Neural cell (in vitro differentiated cells): ENCODE measurements at regions not wholly inside any gene's neighbourhood (a gene's known extent, or its start where the extent isn't known, plus 50 kb on each side); places are given as distances from the start of the nearest gene placed in this dataset.

ENCODE experiments used
- H2AFZ ChIP-seq: fragments of 200-600, 300-800 bp; sonication (generic), shearing (Covaris generic); 2 replicates; pipeline ENCODE4 v1.6.0; 2014; ENCODE audit warnings: low read depth, mild to moderate bottlenecking, antibody characterized with exemption, low read length, moderate library complexity
- H3F3A ChIP-seq: fragments of 200-600 bp; shearing (Covaris generic); 2 replicates; pipeline ENCODE4 v1.6.1; 2016; ENCODE audit warnings: mild to moderate bottlenecking, moderate library complexity, mixed read lengths, antibody characterized with exemption, low read length; ENCODE audit not compliant: insufficient read depth, poor library complexity, severe bottlenecking
- H3K27ac ChIP-seq: fragments of 200-600, 300-800 bp; sonication (generic), shearing (Covaris generic); 2 replicates; pipeline ENCODE4 v1.5.1; 2014; ENCODE audit warnings: mild to moderate bottlenecking, low read length, moderate library complexity
- H3K27me3 ChIP-seq: fragments of 300-800, 200-600 bp; sonication (generic), shearing (Covaris generic); 2 replicates; pipeline ENCODE4 v1.6.0; 2014; ENCODE audit warnings: mild to moderate bottlenecking, low read depth, low read length, moderate library complexity; ENCODE audit not compliant: insufficient read depth
- H3K36me3 ChIP-seq: fragments of 300-800, 200-600 bp; sonication (generic), shearing (Covaris generic); 2 replicates; pipeline ENCODE4 v1.5.1; 2014; ENCODE audit warnings: mild to moderate bottlenecking, antibody characterized with exemption, low read length, moderate library complexity; ENCODE audit not compliant: insufficient read depth
- H3K4me2 ChIP-seq: fragments of 300-800, 200-600 bp; sonication (generic), shearing (Covaris generic); 2 replicates; pipeline ENCODE4 v1.6.0; 2014; ENCODE audit warnings: mild to moderate bottlenecking, low read length
- H3K4me3 ChIP-seq: fragments of 300-800, 200-600 bp; sonication (generic), shearing (Covaris generic); 2 replicates; pipeline ENCODE4 v1.5.1; 2014; ENCODE audit warnings: mild to moderate bottlenecking, low read length, moderate library complexity
- H3K79me2 ChIP-seq: fragments of 200-600 bp; shearing (Covaris generic); replicated peaks from 2 replicates; pipeline ENCODE4 v1.6.0; 2014; ENCODE audit warnings: mild to moderate bottlenecking, low read length, moderate library complexity; ENCODE audit not compliant: insufficient read depth
- H3K9ac ChIP-seq: fragments of 300-800, 200-600 bp; sonication (generic), shearing (Covaris generic); 2 replicates; pipeline ENCODE4 v1.6.1; 2016; ENCODE audit warnings: mild to moderate bottlenecking, low read length, mixed read lengths
- H3K9me2 ChIP-seq: fragments of 200-600 bp; shearing (Covaris generic); 2 replicates; pipeline ENCODE4 v1.6.1; 2016; ENCODE audit warnings: mild to moderate bottlenecking, low read length, mixed read lengths; ENCODE audit not compliant: insufficient read depth
- H3K9me3 ChIP-seq: fragments of 200-600, 300-800 bp; sonication (generic), shearing (Covaris generic); 2 replicates; pipeline ENCODE4 v1.6.1; 2016; ENCODE audit warnings: mild to moderate bottlenecking, mixed run types, low read length, moderate library complexity, mixed read lengths
- H4K20me1 ChIP-seq: fragments of 200-600 bp; shearing (Covaris generic); 2 replicates; pipeline ENCODE4 v1.6.1; 2016; ENCODE audit warnings: mild to moderate bottlenecking, mixed run types; ENCODE audit not compliant: insufficient read depth
- CTCF ChIP-seq: fragments of 450-650 bp; IDR thresholded peaks from 2 replicates; pipeline ENCODE4 v1.5.1; 2014; ENCODE audit warnings: antibody characterized with exemption, mild to moderate bottlenecking, moderate library complexity; ENCODE audit not compliant: poor library complexity, severe bottlenecking
- EP300 ChIP-seq: fragments of 450-650 bp; conservative IDR thresholded peaks from 2 replicates; pipeline ENCODE4 v1.6.1; 2014; ENCODE audit warnings: antibody characterized with exemption, mild to moderate bottlenecking, moderate library complexity; ENCODE audit not compliant: poor library complexity, severe bottlenecking
- EZH2 ChIP-seq: fragments of 200-600, 300-800 bp; shearing (Covaris generic), sonication (generic); IDR thresholded peaks from 2 replicates; pipeline ENCODE4 v1.6.1; 2014; ENCODE audit warnings: antibody characterized with exemption, low read length, borderline replicate concordance, mild to moderate bottlenecking; ENCODE audit not compliant: insufficient read depth, poor library complexity, severe bottlenecking
- MXI1 ChIP-seq: fragments of 450-650 bp; conservative IDR thresholded peaks from 2 replicates; pipeline ENCODE4 v1.6.1; 2014; ENCODE audit warnings: antibody characterized with exemption, mild to moderate bottlenecking; ENCODE audit not compliant: poor library complexity, severe bottlenecking
- POLR2AphosphoS5 ChIP-seq: IDR thresholded peaks from 2 replicates; pipeline ENCODE4 v1.6.1; 2012
- RAD21 ChIP-seq: fragments of 450-650 bp; conservative IDR thresholded peaks from 2 replicates; pipeline ENCODE4 v1.6.1; 2014; ENCODE audit warnings: antibody characterized with exemption, mild to moderate bottlenecking, moderate library complexity
- REST ChIP-seq: IDR thresholded peaks from 2 replicates; pipeline ENCODE4 v1.6.1; 2012; ENCODE audit warnings: borderline replicate concordance
- SMC3 ChIP-seq: fragments of 450-650 bp; conservative IDR thresholded peaks from 2 replicates; pipeline ENCODE4 v1.6.1; 2014; ENCODE audit warnings: antibody characterized with exemption, mild to moderate bottlenecking, moderate library complexity; ENCODE audit not compliant: poor library complexity
- TAF1 ChIP-seq: IDR thresholded peaks from 2 replicates; pipeline ENCODE4 v1.6.1; 2012; ENCODE audit warnings: low read depth

- H3K36me3 ChIP-seq, result no peaks in the 10 kb centered on the region
- TF ChIP-seq RAD21, result no peak
- TF ChIP-seq SMC3, result no peak
- TF ChIP-seq TAF1, result no peak
- no peak for TF ChIP-seq EP300
- TF ChIP-seq MXI1, result no peak
- TF ChIP-seq CTCF, result no peak
- TF ChIP-seq REST, result no peak
- TF ChIP-seq EZH2, result no peak
- no peak for TF ChIP-seq POLR2AphosphoS5
- no peaks in the 10 kb centered on the region for H3F3A ChIP-seq
- H3K9me3 ChIP-seq, result no peaks in the 10 kb centered on the region
- H3K4me3 ChIP-seq, result no peak overlapping the region
- no peak overlapping the region for H3K9ac ChIP-seq
- no peak overlapping the region for H3K27ac ChIP-seq
- H3K27me3 ChIP-seq, result no peaks in the 10 kb centered on the region
- H3K4me2 ChIP-seq, result no peak overlapping the region
- no peak overlapping the region for H2AFZ ChIP-seq
- no peaks in the 10 kb centered on the region for H3K9me2 ChIP-seq
- no peaks in the 10 kb centered on the region for H3K79me2 ChIP-seq
- H4K20me1 ChIP-seq, result no peaks in the 10 kb centered on the region
These were observed 336.9 kb downstream of the SOX9 start for GRCh38 chr17:72457712-72458111.

GRCh38 chr17:72458301-72458700 lies 337.5 kb downstream of the SOX9 start:
- Histone ChIP-seq H3K27ac (no peak overlapping the region), H2AFZ (no peak overlapping the region), H3K36me3 (no peaks in the 10 kb centered on the region), H3K79me2 (no peaks in the 10 kb centered on the region), H3K9ac (no peak overlapping the region), H3K4me2 (no peak overlapping the region), H3K4me3 (no peak overlapping the region), H3K9me3 (no peaks in the 10 kb centered on the region), H3F3A (no peaks in the 10 kb centered on the region), H3K9me2 (no peaks in the 10 kb centered on the region), H4K20me1 (no peaks in the 10 kb centered on the region), H3K27me3 (no peaks in the 10 kb centered on the region)
- no peak for TF ChIP-seq SMC3
- no peak for TF ChIP-seq EZH2
- no peak for TF ChIP-seq TAF1
- TF ChIP-seq RAD21, result no peak
- no peak for TF ChIP-seq MXI1
- TF ChIP-seq EP300, result no peak
- TF ChIP-seq REST, result no peak
- TF ChIP-seq CTCF, result no peak
- TF ChIP-seq POLR2AphosphoS5, result no peak
